Inflammatory macrophage (primary cell): ENCODE measurements at regions not wholly inside any gene's neighbourhood (a gene's known extent, or its start where the extent isn't known, plus 50 kb on each side); places are given as distances from the start of the nearest gene placed in this dataset.

Experiments used
- DNase-seq, 2 donors: peaks; one replicate each; pipeline ENCODE4 v3.0.0-alpha.2; 2020 to 2022

DNA sequence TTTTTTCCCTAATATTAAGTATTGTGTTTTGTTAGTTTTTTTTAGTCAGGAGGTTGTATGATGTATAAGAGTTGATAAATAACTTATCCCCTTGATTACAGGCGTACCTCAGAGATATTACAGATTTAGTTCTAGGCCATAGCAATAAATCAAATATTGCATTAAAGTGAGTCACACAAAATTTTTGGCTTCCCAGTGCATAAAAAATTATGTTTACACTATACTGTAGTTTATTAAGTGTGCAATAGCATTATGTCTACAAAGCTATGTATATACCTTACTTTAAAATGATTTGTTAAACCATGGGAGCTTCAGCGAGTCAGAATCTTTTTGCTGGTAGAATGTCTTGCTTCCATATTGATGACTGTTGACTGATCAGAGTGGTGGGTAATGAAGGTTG is 1180.6 kb upstream of the CDH18 start:
- DNase-seq = no peak

DNA sequence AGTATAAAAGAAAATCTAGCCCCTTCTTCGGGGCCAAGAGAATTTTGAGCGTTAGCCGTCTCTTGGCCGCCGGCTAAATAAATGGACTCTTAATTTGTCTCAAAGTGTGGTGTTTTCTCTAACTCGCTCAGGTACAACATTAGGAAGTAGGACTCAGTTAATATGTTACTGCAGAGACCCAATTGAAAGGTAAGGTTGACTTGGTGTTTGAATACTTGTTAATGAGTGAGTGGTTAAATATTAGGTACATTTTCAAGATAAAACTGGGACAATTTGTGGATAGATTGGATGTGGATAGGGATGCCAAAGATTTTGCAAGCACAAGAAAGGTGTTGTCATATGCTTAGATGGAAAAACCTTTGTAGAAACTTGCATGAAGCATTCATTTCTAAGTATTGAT is 1177.3 kb upstream of the CDH18 start:
- no peak for DNase-seq

DNA sequence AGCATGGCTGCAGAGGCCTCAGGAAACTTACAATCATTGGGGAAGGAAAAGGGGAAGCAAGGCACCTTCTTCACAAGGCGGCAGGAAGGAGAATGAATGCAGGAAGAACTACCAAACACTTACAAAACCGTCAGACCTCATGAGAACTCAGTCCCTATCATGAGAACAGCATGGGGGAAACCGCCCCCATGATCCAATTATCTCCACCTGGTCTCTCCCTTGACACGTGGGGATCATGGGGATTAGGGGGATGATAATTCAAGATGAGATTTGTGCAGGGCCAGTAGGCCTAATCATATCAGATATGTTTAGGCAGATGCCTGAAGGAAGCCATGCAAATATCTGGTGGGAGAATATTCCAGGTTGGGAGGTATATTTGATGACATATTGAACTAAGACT is 1176.4 kb upstream of the CDH18 start:
- no peak for DNase-seq

GRCh38 chr5:21159510-21160059 is 1171.6 kb upstream of the CDH18 start:
- no peak for DNase-seq

DNA sequence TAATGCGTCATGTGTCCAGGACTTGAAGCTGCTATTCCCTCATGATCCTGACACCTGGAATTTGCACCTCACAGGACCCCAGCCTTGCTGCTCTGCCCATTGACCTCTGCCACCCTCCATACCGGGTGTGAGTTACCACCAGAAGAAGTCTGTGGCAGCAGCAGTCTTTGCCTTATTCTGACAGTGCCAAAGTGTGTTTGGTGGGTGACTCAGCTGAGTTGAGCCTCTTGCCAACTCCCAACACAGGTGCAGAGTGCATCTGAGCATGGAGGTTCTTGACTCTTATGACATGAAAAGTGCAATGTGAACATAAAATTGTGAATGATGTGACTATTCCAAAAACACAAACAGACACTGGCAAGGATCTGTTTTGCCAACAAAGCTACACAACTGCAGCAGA is 1166.5 kb upstream of the CDH18 start:
- DNase-seq = no peak

DNA sequence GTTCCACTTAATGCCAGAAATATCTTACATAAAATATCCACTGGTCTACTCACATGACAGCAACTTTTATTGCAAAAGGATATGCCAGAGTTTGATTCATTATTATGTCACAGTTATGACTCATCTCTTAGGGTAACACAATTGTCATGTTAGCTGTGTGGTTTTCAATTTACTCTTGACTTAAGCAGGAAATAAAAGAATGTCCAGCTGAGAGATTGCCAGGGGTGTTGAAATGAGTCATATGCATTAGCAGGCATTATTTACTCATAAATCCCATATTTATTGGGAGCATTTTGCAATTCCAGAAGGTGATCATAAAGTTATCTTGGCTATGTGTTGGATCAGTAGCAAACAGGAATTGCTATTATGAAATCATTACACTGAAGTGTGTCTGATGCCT is 1164.6 kb upstream of the CDH18 start:
- no peak for DNase-seq

- DNase-seq = no peak
Measured at GRCh38 chr5:21145376-21145775, 1157.4 kb upstream of the CDH18 start.

DNA sequence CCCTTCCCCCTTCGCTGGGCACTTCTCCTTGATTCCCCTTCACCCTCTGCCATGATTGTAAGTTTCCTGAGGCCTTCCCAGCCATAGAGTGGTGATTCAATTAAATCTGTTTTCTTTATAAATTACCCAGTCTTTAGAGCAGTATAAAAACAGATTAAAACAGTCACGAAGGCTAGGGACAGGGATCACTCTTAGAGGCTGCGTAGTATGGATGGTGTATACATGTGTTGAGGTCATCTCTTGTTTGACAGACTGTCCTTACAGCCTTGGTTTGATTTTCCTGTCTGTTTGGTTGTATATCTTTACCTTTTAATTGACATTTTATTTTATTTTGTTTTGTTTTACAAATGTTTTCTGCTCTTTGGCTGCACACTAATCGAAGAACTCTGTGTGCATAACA is 1155.7 kb upstream of the CDH18 start:
- no peak for DNase-seq

GRCh38 chr5:21142791-21143190 is 1154.8 kb upstream of the CDH18 start:
- no peak for DNase-seq

DNA sequence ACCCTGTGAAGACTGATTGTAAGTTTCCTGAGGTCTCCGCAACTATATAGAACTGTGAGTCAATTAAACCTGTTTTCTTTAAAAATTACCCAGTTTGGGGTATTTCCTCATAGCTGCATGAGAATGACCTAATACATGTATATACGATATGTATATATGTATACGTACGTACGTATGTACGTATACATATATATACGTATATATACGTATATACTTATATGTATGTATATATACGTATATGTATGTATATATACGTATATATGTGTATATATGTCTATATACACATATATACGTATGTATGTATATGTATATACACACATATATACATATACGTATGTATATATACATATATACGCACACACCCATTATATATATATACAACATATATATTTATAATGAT is 1153.0 kb upstream of the CDH18 start:
- DNase-seq = no peak

DNA sequence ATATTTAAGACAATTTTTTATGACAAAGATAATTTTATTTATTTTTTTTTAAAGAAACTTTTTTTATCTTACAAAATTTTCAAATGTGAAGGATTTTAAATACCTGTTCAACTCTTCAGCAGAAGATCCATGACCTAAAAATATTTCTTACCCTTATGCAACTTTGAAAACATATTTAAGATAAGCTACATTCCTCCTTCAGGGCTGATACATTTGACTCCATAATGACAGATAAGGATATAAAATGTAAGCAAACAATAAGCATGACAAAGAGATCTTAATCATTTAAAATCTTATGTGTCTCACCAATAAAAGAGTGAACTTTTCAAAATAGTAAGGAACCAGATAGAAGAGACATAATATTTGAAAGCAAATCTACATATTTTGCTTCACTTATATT is 1138.2 kb upstream of the CDH18 start:
- DNase-seq = no peak

- DNase-seq = no peak
Measured at GRCh38 chr5:21125238-21125983, 1137.4 kb upstream of the CDH18 start.

- DNase-seq = no peak
Measured at GRCh38 chr5:21121213-21121612, 1133.2 kb upstream of the CDH18 start.

DNA sequence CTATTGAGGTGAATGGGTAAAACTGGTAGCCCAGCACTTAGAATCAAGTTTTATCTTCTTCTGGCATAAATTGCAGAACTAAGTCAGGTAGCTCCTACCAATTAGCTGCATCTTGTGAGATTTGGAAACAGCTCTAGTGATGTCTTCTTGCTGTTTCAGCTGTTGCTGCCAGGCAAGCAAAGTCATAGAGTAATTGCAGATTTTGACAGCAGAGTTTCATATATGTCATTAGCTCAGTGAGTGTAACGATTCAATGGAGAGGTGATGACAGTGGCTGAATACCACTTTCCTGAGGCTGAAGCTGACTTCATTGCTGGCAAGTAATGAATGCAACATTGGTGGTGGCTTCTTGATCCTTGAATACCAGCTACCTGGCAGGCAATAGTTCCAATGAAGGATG is 1109.7 kb upstream of the CDH18 start:
- DNase-seq = no peak

GRCh38 chr5:21094619-21095018 is 1106.6 kb upstream of the CDH18 start:
- DNase-seq = no peak

GRCh38 chr5:21087766-21088165 is 1099.8 kb upstream of the CDH18 start:
- no peak for DNase-seq

DNA sequence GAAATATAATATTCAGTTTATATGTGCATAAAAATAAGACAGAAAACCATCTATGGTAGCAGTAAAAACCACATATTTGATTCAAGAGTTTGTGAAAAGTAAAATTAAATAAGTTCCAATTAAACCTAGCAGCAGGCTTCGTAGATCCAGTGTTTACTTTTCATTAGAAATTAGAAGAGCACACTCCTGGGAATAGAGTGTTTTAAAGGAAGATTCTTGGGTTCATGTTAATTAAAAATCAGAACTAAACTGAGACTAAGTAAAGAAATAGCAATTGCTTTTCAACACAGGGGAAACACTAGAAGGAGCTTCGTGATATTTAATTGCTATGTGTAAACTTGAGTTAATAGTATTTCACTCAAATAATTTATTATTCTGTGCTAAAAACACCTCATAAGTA is 1097.8 kb upstream of the CDH18 start:
- no peak for DNase-seq

DNA sequence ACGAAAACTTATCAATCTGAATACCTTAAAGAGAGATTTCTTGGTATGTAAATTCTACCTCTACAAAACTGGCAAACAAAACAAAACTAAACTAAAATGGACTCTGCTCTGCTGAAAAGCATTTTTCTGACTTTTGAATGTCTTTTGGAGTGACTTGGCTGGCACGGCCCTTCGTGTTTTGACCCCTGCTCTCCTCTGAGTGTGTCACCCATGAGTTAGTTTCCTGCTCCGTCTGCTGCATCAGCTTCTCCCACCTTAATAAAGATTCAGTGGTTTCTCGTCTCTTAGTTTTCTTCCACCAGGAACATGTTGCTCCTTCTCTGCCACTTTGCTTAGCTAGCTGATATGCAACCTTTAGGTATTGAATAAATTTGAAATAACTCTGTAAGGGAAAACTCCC is 1084.0 kb upstream of the CDH18 start:
- DNase-seq = no peak

DNA sequence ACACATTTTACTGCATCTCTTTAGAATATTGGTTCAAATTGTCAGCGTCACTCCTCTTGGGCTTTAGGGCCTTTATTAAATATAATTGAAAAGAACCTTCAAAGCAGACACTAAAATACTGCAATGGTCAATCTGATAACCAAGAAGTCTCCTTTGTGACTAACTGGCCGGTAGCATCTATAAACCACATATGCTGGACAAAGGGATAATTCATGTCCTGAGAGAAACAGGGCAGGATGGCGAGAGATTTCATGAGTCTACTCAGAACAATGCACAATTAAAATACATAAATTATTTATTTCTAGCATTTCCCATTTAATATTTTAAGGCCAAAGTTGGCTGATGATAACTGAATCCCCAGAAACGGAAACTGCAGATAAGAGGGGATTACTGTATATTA is 1083.4 kb upstream of the CDH18 start:
- DNase-seq = no peak

DNA sequence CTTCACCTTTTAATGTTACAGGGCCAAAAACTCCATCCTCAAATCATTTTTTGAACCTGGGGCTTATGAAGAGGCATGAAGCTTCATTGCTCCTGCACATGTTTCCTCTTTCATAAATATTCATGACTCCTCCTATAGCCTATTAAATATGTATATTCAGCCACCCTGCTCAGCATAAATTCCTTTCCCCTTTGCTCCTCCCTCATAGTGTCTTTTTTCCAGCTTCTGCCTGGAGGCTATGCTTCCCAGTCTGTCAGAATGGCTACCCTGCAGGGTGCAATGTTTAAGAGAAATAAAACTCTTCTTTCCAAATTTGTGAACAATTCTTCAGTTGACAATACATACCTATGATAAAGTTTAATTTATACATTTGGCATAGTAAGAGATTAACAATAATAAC is 1082.9 kb upstream of the CDH18 start:
- DNase-seq = no peak

DNA sequence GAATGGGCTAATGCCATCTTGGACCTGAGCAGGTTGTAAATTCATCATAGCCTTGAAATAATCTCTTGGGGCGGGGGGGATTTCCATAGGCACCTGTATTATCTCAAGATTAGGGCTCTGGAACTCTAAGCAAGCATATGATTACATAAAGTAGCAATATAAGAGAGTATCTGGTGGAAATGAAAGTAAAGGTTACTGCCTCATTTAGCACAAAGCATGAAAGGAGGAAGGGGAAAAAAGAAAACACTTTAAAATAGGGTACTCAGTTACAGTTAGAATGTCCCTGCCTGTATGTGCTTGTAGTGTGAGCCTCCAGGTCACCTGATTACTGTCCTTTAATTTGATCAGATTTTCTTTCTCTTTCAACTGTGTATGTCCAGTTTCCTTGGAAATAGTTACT is 1079.7 kb upstream of the CDH18 start:
- DNase-seq = no peak

- DNase-seq = no peak
Measured at GRCh38 chr5:21063146-21063545, 1075.1 kb upstream of the CDH18 start.

GRCh38 chr5:21058289-21058688 is 1070.3 kb upstream of the CDH18 start:
- no peak for DNase-seq

GRCh38 chr5:21051945-21052344 is 1063.9 kb upstream of the CDH18 start:
- no peak for DNase-seq

DNA sequence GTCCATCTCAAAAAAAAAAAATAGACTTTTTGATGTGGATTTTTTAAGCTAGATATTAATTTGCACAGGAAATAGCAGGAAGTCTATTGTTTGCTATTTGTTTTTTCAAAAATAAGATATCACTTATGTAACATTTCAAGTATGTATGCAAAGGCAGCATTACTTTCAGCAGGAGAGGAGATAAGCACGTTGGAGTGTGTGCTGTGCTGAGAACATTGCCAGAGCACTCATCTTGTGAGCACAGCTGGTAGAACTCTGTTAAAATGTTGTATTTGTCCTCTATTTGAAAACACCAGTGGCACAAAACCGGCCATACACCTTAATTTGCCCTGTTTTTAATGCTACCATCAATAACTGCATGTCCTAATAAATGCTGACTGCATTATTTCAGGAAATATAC is 1061.9 kb upstream of the CDH18 start:
- no peak for DNase-seq
